HG03175 (cell line): ENCODE measurements at regions not wholly inside any gene's neighbourhood (a gene's known extent, or its start where the extent isn't known, plus 50 kb on each side); places are given as distances from the start of the nearest gene placed in this dataset.
"Not testable (repeated sequence)": the region's sequence is repeated elsewhere in the genome, so short reads cannot be mapped to it uniquely, and the experiment has no call there.

Experiments used
- ATAC-seq: cut with Tn5 transposase; IDR thresholded peaks from one replicate; pipeline ENCODE4 v1.9.1; 2021; ENCODE audit warnings: mild to moderate bottlenecking, moderate library complexity; ENCODE audit not compliant: unreplicated experiment

GRCh38 chr1:193458628-193459027 is 272.2 kb upstream of the B3GALT2 start:
- no peak for ATAC-seq

- ATAC-seq = no peak
Measured at GRCh38 chr1:193457676-193458075, 271.3 kb upstream of the B3GALT2 start.

- no peak for ATAC-seq
Measured at GRCh38 chr1:193456811-193457280, 270.4 kb upstream of the B3GALT2 start.

GRCh38 chr1:193451606-193452005 is 265.2 kb upstream of the B3GALT2 start:
- ATAC-seq = no peak

GRCh38 chr1:193451001-193451400 is 264.6 kb upstream of the B3GALT2 start:
- no peak for ATAC-seq

- peak; percentile 93 for ATAC-seq
Measured at GRCh38 chr1:193448682-193449461, 262.5 kb upstream of the B3GALT2 start.

- ATAC-seq = no peak
Measured at GRCh38 chr1:193443886-193444285, 257.5 kb upstream of the B3GALT2 start.

- peak; percentile 90 for ATAC-seq
Measured at GRCh38 chr1:193438771-193439170, 252.4 kb upstream of the B3GALT2 start.

- ATAC-seq = peak; percentile 21
Measured at GRCh38 chr1:193438312-193438711, 251.9 kb upstream of the B3GALT2 start.

- peak; percentile 60 for ATAC-seq
Measured at GRCh38 chr1:193437785-193438184, 251.4 kb upstream of the B3GALT2 start.

GRCh38 chr1:193437333-193437732 is 250.9 kb upstream of the B3GALT2 start:
- ATAC-seq = not testable (repeated sequence)

GRCh38 chr1:193435781-193436180 is 249.4 kb upstream of the B3GALT2 start:
- ATAC-seq = no peak

GRCh38 chr1:193434319-193434718 is 247.9 kb upstream of the B3GALT2 start:
- no peak for ATAC-seq

GRCh38 chr1:193433599-193433998 is 247.2 kb upstream of the B3GALT2 start:
- ATAC-seq = no peak

- no peak for ATAC-seq
Measured at GRCh38 chr1:193432979-193433587, 246.7 kb upstream of the B3GALT2 start.

GRCh38 chr1:193431265-193431977 is 245.0 kb upstream of the B3GALT2 start:
- ATAC-seq = peak; percentile 46

GRCh38 chr1:193427524-193427923 is 241.1 kb upstream of the B3GALT2 start:
- ATAC-seq = no peak

GRCh38 chr1:193426061-193426460 is 239.6 kb upstream of the B3GALT2 start:
- no peak for ATAC-seq

- no peak for ATAC-seq
Measured at GRCh38 chr1:193421487-193421886, 235.1 kb upstream of the B3GALT2 start.

GRCh38 chr1:193419295-193419694 is 232.9 kb upstream of the B3GALT2 start:
- no peak for ATAC-seq

GRCh38 chr1:193418745-193419058 is 232.3 kb upstream of the B3GALT2 start:
- ATAC-seq = no peak
